Superior temporal gyrus (tissue), 1 donor: ENCODE measurements at regions not wholly inside any gene's neighbourhood (a gene's known extent, or its start where the extent isn't known, plus 50 kb on each side); places are given as distances from the start of the nearest gene placed in this dataset.

Experiments
- DNase-seq: peaks from one replicate; pipeline ENCODE4 v3.0.0-alpha.2; 2016; ENCODE audit errors: extremely low spot score

DNA sequence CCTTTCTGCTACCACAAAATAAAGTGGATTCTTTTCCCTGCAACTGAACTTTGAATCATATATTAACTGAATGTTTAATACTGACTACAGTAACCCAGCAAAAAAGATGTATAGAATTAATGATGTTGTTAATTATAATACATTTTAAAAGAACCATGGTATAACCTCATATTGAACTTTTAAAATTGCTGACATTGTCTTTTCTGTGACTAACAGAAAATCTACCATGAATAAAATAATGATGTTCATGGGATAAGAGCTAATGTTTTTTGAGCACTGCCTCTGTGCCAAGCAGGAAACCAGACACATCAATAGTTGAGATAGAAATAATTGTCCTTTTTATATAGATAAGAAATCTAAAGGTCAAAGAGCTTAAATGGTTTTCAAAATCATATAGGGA, 691.9 kb downstream of the PDHA2 start:
- DNase-seq = no peak

DNA sequence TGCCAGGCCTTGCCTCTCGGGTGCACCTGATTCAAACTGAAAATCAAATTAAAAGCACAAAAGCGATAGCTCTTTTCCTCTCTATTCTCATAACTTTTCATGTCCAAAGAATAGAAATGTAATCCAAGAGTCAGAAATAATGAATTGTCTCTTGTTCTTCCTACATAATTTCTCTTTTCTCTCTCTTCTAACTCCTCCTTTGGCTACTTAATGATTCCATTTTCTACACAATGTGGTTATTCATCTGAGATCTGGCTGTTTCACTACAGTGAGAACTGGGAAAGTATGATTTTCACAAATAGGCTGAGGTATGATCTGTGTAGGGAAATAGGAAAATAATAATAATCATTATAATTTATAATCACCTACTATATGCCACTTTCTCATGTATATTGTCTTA, 703.5 kb downstream of the PDHA2 start:
- peak; percentile 81 for DNase-seq

DNA sequence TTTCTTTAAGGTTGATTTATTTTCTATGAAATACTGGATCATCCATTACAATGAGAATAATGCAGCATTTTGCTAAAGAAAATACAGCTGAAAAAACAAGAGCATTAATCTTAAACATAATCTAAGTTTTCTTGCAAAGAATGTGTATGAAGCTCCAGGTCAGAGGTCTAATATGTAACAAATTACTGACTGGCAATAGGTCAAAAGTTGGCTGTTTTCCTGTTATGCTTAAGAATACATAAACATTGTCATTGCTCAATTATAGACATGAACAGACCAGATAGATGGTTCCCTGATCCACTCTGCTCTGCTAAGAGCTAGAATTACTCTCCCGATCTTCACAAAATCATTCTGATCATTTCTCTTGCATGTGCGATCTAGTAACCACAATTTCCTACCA, 718.6 kb downstream of the PDHA2 start:
- DNase-seq = no peak

DNA sequence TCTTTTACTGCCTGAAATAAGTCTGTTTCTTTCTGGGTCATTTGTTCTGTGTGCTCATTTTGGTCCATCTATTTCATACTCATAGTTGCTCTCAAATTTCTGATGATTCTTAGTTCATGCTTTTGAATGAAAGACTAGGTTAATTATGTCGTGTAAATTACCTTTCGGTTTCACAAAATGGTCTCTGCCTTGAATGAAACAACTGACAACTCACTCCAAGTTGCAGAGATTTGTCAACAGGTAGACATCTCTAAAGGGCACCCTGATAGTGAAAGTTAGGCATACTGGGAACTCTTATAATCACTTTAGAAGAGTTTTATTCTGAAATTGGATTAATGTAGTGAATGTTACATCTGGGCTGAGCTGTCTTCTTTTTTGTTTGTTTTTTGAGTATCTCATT, 726.9 kb downstream of the PDHA2 start:
- no peak for DNase-seq

DNA sequence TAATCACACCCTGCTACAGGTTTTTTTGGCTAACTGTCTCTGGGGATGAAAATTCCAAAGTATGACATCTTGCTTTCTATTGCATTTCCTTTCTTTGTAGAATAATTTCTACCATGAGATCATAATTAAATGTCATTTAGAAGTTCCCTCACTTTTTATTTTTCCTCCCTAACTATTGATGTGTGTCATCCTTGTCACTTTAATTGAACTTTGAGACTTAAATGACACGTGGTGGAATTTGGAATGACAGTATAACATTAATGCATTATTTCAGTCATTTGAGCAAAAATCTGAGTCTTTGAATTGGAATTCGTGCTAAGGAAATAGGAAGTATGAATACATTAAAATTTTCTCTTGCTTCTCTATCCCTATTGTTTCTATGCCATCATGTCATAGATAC, 745.4 kb downstream of the PDHA2 start:
- DNase-seq = no peak

DNA sequence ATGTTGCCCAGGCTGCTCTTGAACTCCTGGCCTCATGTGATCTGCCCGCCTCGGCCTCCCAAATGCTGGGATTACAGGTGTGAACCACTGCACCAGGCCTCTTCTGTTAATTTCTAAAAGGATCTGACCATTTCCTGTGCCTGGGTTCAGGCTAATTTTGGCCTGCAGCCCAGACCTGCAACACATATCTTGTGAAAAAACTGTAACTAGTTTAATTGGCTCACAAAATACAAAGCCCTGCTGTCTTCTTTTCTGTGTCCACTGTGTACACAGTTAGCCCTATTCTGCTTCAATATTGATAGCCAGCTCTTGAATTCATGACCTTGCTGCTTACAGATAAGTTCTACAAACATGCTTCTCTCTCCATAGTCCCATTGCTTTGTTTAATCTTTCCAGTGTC, 753.5 kb downstream of the PDHA2 start:
- no peak for DNase-seq

DNA sequence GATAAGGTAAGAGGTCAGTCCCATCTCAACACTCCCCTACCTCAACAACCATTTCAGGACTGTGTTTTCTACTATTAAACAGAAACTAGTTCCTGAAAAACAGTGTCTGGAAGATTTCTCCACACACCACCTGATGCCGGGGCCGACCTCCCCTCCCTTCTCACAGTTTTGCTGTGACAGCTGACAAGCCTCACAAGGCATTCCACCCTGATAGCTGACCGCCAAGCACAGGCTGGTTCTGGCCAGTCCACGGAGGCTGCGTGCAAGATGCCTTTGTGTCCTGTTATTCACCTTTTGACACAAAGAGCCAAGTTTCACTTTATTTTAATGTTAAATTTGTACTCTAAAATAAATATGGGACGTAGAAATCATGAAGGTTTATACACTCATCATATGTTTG, 758.6 kb downstream of the PDHA2 start:
- DNase-seq = no peak

DNA sequence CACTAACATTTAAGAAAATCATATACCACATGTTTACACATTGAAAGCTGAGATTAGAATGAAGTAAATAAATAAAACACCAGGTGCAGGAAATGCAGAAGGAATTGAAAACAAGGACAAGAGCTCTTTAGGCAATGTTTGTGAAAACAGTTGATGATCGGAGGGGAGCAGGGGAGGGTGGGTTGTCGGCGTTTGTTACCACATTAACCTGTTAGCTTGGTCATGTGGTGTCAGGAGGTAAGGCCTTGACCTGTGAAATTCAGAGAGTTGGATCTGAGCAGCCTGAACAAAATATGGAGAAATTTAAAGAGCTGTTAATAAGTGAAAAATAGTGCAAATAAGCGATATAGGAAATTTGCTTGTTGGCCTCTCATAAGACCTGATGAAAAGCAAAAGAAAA, 759.9 kb downstream of the PDHA2 start:
- DNase-seq = no peak

DNA sequence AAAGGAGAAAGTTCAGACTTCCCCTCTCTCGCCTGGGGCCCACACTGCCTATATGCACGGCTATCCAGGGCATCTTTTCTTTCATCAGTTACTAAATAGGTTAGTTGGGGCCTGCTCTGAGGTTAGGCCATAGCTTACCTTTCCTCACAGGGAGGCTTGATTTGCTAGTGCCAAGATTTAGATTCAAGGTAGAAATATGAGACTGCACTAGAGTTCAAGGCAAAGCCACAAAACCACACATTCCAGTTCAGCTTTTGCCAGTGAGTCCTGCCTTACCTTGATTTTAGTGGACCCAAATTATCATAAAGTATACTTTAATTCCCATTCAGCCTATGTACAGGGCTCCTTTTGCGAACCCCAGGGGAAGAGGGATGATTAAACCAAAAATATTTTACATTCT, 762.8 kb downstream of the PDHA2 start:
- no peak for DNase-seq

DNA sequence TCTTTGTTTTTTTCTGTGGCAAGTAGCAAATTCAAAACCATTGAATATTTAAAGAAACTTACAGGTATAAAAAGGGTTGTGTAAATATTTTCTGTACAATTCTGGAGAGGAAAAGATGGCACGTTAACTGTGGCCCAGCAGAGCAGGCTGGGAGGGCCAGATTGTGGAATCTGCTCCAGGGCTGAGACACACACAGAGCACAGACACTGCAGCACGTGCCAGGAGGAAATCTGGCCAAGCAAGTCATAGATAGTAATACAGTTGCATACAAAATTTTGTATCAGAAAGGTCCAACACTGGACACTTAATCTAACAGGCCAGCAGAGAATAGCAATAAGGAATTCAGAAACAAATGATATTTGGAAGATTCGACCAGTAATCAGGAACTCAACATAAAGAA, 763.7 kb downstream of the PDHA2 start:
- no peak for DNase-seq

DNA sequence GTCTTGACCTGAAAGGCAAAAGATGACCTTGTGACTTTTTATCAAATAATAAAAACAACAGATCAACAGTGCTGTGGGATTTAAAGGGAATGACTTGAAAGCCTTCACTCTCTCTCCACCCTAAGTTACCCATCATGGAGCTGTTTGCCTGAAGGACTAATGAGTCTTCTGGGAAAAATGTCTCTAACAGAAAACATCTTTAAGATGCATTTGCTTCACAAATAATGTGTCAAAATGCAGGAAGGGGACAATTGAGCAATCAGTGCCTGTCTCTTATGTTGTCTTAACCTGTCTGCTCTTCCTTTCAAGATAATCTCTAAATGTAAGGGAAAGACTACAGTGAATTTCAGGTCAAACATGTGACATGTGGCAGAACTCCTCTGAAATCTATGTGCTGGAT, 766.6 kb downstream of the PDHA2 start:
- DNase-seq = no peak

DNA sequence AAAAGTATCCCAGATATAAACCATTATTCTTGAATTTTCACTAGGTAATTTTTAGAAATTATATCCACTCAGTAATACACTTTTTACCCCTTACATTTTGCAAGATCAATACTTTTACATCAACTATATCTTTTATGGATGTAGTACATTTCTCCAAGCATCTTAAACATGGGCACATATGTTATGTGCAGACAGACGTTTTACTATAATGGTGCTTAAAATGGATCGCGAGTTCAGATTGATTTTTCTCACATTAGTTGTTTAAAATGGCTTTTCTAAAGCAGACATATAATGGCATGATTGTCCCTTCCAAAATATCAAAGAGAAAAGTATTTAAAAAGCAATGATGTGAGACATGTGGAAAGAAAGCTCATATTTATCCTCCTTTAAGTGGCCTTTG, 786.1 kb downstream of the PDHA2 start:
- DNase-seq = no peak

DNA sequence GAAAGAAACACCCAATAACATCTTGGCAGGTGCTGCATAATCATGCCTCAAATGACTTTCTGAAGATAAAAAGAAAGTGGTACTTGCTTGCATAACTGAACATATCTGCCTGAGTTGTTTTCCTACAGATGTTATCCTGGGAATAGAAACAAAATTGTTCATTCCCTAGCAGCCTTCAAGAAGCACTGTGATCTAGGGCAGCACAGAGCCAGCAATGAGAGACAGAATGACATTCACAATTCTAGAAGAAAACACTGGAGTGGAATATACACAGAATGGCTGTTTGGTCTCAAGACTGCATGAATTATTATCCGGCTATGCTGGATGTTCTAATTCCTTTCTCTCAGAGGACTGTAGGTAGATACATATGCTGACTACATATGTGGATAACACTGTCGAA, 790.9 kb downstream of the PDHA2 start:
- DNase-seq = peak; percentile 53

DNA sequence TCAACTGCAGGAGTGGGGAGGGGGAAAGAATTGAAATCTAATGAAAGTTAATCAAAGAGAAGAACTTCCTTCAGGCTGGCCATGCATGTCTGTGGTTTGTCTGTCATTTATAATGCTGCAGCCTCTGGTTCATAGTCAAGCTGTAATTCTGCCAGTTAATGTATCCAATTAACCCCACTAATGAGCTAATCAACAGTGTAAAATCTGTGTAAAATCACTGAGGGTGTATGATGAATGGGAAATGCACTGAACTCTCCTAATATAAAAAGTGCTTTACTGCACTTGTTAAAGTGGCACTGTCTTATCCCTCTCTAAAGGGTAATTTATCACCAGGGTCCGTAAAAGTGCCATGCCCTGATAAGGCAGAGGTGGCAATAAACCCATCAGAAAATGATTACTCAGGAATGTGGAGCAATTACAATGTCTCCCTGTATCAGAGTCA, 798.1 kb downstream of the PDHA2 start:
- no peak for DNase-seq

DNA sequence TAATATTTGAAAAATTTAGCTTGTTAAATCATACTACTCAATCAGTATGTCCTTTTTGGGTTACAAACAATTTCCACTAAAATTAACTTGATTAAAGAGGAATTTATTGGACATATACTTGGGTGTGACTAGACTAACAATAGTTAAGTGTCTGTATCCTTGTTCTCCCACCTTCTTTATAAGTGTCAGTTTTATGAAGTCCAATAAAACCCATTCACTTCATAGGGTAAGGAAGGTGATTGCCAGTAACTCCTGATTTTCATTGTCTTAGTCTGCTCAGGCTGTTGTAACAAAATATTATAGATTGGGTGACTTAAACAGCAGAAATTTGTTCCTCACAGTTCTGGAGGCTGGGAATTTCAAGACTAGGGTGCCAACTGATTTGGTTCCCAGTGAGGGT, 800.0 kb downstream of the PDHA2 start:
- no peak for DNase-seq

DNA sequence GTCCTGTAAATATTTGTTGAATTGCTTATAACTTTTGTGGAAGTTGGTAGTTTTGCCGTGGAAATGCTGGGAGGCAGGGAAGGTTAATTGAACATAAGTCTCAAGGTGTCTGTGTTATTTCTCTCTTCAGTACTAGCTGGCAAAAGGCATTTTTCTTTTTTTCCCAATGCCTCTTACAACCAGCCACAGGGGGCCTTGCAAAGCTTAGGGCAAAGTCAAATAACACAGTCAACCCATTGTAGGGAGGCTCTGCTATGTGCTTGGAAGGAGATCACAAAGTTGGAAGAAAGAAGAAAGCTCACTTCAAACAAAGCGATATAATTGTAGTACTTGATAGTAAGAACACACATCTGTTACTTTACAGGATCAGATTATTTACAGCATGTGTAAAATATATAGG, 802.6 kb downstream of the PDHA2 start:
- DNase-seq = no peak

DNA sequence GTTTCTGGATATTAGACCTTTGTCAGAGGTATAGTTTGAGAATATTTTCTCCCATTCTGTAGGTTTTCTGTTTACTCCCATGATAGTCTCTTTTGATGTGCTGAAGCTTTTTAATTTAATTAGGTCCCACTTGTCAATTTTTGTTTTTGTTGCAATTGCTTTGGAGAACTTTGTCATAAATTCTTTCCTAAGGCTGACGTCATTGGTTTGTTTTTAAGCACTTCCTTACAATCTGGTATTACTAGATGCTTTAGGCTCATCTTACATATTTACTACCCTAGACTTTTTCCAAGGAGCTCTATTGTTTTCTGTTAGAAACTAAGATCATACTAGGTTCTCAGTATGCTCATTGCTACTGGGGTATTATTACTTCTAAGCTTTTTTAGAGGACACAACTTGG, 806.3 kb downstream of the PDHA2 start:
- no peak for DNase-seq

DNA sequence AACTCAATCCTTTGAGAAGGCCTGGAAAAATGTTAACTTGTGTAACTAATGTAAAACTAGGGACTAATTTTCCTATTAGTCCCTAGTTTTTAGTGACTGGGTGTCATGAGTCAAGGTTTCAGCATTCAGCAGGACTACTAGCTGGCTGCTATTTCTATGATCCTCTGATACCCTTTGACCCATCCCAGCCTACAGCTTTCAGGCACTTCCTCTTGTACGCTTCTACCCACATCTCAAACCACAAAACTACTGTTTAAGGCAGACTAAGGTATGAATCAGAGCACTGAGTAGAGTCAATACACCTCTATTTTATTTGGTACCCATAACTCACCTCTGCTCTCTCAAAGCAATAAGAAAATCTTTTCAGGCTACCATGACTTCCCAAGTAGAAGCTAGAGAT, 809.6 kb downstream of the PDHA2 start:
- DNase-seq = no peak

DNA sequence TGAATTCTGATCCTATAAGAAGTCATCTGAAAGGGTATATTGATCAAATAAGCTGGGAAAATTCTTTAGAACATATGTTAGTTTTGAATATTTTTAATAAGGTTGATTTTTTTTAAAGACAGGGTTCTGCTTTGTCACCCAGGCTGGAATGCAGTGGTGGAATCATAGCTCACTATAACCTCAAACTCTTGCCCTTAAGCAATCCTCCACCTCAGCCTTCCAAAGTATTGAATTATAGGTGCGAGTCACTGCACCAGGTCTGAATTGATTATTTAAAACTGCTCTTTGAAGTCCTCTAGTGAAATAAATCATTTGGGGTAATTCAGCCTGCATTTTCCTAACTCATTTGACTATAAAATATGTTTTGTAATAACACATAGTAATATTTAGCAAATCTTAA, 812.3 kb downstream of the PDHA2 start:
- no peak for DNase-seq

DNA sequence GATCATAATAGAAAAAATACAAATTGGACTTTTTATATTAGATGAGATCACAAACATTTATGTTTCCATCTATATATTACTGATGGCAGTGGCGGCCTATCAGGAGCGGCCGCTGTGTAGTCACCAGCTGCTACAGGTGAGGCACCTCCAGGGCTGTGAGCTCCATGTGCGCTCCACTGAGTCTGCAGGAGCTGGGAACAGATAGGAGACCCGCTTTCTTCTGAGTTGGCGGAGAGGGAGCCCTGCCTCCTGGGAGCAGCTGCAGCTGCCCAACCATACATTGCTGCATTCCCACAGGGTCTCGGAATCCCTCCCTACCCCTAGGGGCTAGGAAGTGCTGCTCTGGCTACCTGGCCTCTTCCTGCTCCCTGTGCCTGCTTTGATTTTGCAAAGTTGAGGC, 812.9 kb downstream of the PDHA2 start:
- no peak for DNase-seq

DNA sequence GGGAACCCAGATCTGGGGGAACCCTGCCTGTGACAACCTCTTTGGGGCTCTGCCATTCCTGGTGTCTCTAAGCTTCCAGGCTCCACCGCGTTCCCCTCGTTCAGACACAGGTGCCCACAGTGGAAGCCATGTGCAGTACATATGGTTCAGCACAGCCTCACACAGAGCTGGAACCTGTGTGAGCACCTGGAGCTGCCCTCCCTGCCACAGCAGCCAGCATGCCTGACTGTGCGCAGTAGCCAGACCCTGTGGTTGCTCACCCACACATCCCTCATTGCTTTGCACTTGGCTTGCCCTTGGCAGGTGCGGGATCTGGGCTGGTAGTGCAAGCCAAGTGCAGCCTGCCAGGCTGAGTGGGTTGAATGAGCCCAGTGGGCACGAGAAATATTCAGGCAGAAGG, 814.2 kb downstream of the PDHA2 start:
- no peak for DNase-seq

DNA sequence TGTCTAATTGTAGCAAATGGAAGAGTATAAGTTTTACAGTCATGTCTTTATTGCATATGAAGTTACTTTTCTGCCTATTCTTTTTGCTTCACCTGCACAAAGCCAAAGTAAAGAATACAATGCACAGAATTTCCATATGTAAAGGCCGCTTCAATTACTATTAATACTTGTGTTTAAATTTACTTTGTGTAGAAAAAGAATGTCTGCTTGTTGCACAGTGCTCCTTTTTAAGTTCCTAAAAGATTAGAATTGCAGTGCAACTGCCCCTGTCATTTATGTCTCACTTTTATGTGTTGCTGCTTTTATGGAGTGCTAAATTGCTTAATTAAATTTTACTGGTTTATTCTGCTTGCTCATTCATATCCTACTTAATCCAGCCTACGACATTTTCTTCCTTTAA, 830.5 kb downstream of the PDHA2 start:
- no peak for DNase-seq

DNA sequence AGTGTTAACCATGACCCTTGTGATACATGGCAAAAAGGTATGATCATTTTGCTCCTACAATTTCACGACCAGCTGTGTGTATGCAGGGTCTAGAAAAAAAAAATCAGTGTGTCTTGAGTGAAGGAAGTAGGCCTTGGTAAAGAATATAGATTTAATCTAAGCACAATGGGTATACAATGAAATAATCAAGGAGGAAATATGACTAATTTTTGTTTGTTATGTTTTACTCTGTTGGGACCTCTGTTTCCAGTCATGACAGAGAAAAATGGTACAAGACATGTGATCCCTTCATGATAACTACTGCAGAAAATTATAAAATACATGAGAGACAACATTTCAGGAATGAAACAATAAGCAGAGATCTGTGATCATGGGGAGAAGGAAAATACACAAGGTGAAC, 835.5 kb downstream of the PDHA2 start:
- DNase-seq = no peak

DNA sequence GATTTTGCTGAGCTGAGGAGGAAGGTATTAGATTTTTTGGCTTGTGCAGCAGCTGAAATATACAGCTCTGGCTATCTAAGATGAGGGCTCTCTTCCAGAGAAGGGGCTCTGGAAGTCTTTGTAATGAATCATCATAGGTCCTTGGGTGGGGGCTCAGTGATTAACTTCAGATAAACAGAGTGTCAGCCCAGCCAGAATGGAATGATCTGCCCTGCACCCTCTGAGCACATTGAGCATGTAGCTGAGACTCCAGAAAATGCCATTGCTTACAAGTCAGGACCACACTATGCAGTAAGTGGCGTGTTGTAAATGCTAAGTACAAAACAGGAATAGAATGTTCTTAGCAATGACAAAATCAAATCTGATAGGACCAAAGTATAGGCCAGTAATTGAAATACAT, 836.0 kb downstream of the PDHA2 start:
- DNase-seq = no peak
